Fibroblast of pulmonary artery (primary cell): ENCODE measurements at regions not wholly inside any gene's neighbourhood (a gene's known extent, or its start where the extent isn't known, plus 50 kb on each side); places are given as distances from the start of the nearest gene placed in this dataset.

Experiments used
- DNase-seq: peaks from one replicate; pipeline ENCODE4 v3.0.0-alpha.2; 2010; ENCODE audit warnings: low read depth
- H3K4me3 ChIP-seq: replicated peaks from 2 replicates; pipeline ENCODE4 v1.5.1; 2011; ENCODE audit warnings: low read depth, mild to moderate bottlenecking, control low read depth, low read length, moderate library complexity
- CTCF ChIP-seq: IDR thresholded peaks from 2 replicates; pipeline ENCODE4 v1.5.1; 2011; ENCODE audit warnings: mild to moderate bottlenecking, control low read depth, low read length, inconsistent platforms; ENCODE audit errors: missing control alignments

DNA sequence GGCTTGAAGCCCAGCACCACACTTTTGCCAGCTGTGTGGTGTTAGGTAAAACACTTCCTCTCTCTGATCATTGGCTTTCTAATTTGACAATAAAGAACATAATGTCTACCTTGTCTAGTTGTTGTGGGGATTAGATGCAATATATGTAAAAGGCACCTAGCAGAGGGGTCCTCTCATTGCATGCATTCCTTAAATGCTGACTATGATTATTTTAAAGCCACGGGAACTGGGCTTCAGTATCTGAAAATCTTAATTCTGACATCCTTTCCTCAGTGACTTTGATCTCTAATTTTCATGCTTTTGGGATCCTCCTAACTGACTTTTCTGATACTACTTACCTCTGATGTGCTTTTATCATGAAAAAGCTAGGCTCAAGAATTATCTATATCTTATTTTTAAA lies 596.3 kb downstream of the TAFA4 start:
- TF ChIP-seq CTCF: no peak
- H3K4me3 ChIP-seq: no peak overlapping the region
- DNase-seq: no peak

GRCh38 chr3:68334367-68334986 lies 597.9 kb downstream of the TAFA4 start:
- no peak for DNase-seq
- TF ChIP-seq CTCF: no peak

DNA sequence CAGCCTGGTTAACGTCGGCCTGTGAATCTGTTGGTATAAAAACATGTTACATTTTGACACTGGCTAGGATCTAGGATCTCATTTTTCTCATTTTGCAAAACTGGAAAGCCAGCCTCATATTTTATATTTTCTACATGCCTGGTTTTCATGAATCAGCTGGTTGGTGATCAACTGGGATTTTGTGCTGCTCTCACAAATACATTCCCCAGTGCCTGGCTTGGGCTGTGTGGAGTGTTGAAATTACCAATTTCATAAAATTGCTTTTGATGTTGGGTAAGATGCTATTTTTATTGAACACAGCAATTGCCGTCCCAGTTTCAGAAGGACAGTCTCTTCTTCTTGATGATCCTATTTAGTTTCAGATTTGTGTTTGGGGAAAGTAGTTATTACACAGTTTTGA lies 604.3 kb downstream of the TAFA4 start:
- DNase-seq: no peak
- H3K4me3 ChIP-seq: no peak overlapping the region
- TF ChIP-seq CTCF: no peak

More at GRCh38 chr3:68334367-68334986, 597.9 kb downstream of the TAFA4 start:
- no peak overlapping the region for H3K4me3 ChIP-seq

DNA sequence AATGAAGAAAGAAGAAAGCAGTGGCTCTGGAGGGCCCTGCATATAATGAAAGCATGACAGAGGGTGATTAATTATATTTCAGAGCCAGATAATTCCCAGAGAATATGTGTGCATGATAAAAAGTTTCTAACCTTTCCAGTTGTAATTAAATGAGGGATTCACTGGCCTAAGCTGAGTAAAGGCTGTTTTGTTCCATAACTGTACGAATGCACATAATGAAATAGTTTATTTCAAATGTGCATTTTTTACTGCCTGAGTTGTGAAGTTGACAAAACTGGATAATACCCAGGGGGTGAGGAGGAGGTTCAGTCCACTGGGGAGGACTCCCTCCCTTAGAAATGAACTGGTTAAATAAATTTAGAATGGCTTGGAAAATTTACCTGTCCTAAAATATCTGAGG lies 616.4 kb downstream of the TAFA4 start:
- TF ChIP-seq CTCF: no peak
- DNase-seq: no peak
- no peak overlapping the region for H3K4me3 ChIP-seq

DNA sequence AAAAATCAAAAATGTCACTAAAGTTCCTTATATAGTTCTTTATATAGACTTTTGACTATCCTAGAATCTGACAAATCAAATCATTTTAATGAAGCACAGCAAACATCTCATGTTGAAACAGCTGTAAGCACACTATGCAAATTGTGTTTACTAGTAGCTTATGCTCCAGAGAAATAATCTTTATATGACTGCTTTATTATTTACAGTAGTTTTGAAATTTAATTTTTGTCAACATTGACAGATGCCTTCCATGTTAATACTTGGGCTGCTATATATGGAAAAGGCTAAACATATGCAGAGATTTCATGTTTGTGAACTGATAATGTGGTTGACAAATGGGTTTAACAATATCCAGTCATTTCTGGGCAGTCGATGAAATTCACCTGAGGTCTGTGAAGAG lies 616.8 kb downstream of the TAFA4 start:
- no peak for DNase-seq
- H3K4me3 ChIP-seq: no peak overlapping the region
- no peak for TF ChIP-seq CTCF

GRCh38 chr3:68306571-68306970 lies 625.8 kb downstream of the TAFA4 start:
- peak; percentile 1 for DNase-seq
- no peak for TF ChIP-seq CTCF

GRCh38 chr3:68295457-68295856 lies 636.9 kb downstream of the TAFA4 start:
- TF ChIP-seq CTCF: no peak
- no peak overlapping the region for H3K4me3 ChIP-seq
- DNase-seq: no peak

More at GRCh38 chr3:68306571-68306970, 625.8 kb downstream of the TAFA4 start:
- H3K4me3 ChIP-seq: no peak overlapping the region
